ENCODE measurements at regions not wholly inside any gene's neighbourhood (a gene's known extent, or its start where the extent isn't known, plus 50 kb on each side); places are given as distances from the start of the nearest gene placed in this dataset.

DNA sequence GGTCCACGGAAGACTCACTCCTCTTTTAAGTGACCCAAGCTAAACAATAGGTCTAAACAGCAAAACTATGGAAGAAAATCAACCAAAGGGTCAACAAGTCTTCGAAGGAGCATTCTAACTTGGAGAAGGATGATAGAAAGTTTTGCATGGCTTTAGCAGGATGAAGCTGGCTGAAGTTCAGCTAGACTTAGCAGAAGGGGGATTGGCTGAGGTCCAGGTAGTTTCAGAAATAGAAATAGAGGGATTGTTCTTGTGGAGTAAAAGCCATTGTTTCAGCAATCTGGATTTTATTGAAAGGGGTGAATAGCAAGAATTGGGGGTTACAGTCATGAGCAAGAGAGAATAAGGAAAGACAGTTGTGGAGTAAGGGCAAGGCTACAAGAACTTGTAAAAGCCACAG lies 84.7 kb upstream of the TSPAN8 start:
- TF ChIP-seq, protein P1, sequence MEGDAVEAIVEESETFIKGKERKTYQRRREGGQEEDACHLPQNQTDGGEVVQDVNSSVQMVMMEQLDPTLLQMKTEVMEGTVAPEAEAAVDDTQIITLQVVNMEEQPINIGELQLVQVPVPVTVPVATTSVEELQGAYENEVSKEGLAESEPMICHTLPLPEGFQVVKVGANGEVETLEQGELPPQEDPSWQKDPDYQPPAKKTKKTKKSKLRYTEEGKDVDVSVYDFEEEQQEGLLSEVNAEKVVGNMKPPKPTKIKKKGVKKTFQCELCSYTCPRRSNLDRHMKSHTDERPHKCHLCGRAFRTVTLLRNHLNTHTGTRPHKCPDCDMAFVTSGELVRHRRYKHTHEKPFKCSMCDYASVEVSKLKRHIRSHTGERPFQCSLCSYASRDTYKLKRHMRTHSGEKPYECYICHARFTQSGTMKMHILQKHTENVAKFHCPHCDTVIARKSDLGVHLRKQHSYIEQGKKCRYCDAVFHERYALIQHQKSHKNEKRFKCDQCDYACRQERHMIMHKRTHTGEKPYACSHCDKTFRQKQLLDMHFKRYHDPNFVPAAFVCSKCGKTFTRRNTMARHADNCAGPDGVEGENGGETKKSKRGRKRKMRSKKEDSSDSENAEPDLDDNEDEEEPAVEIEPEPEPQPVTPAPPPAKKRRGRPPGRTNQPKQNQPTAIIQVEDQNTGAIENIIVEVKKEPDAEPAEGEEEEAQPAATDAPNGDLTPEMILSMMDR (IDR thresholded peaks at IDR 0.05): no peak
- TF ChIP-seq ZFX (IDR thresholded peaks at IDR 0.05; ENCODE audit: borderline replicate concordance): no peak

Measured in 22Rv1 (cell line).